IPS-20b (cell line): ENCODE measurements at regions not wholly inside any gene's neighbourhood (a gene's known extent, or its start where the extent isn't known, plus 50 kb on each side); places are given as distances from the start of the nearest gene placed in this dataset.
"Not testable (repeated sequence)": the region's sequence is repeated elsewhere in the genome, so short reads cannot be mapped to it uniquely, and the experiment has no call there.

Source experiments
- H3K27ac ChIP-seq: one replicate; pipeline ENCODE4 v1.5.1; 2013; ENCODE audit warnings: low read length
- H3K27me3 ChIP-seq: 2 replicates; pipeline ENCODE4 v1.6.1; 2013; ENCODE audit warnings: mild to moderate bottlenecking, low read length, inconsistent platforms; ENCODE audit not compliant: insufficient read depth
- H3K36me3 ChIP-seq: 2 replicates; pipeline ENCODE4 v1.6.1; 2013; ENCODE audit warnings: low read depth, mild to moderate bottlenecking, inconsistent platforms, low read length, moderate library complexity; ENCODE audit not compliant: insufficient read depth
- H3K4me1 ChIP-seq: 2 replicates; pipeline ENCODE4 v1.6.1; 2013; ENCODE audit warnings: mild to moderate bottlenecking, control low read depth, inconsistent platforms, low read length, moderate library complexity; ENCODE audit not compliant: insufficient read depth
- H3K4me3 ChIP-seq: 2 replicates; pipeline ENCODE4 v1.5.1; 2013; ENCODE audit warnings: mild to moderate bottlenecking, low read length, inconsistent platforms
- H3K9ac ChIP-seq: 2 replicates; pipeline ENCODE4 v1.6.1; 2013; ENCODE audit warnings: low read depth, mild to moderate bottlenecking, inconsistent platforms, low read length, moderate library complexity
- H3K9me3 ChIP-seq: 2 replicates; pipeline ENCODE4 v1.6.1; 2013; ENCODE audit warnings: mild to moderate bottlenecking, low read depth, low read length, inconsistent platforms; ENCODE audit not compliant: insufficient read depth

DNA sequence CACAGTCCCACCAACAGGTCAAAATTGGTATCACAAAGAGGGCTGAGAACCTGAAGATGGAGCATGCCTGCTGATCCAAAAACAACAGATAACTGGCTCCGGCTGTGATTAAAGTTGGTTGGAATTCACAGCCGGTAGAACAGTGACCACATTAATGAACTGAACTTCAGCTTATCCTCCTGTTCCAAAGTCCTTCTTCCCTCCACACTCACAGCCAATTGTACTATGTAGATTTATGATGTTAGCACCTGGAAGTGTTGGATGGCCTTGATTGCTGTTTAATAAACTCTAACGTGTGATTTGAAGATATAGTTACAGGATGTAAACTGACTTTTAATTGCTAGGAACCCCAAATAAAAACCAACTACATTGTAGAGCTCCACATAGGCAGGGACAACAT, 367.3 kb upstream of the FRG2C start:
- no peaks in the 10 kb centered on the region for H3K36me3 ChIP-seq
- no peak overlapping the region for H3K4me3 ChIP-seq
- H3K27me3 ChIP-seq: no peaks in the 10 kb centered on the region
- H3K27ac ChIP-seq: no peak overlapping the region
- H3K4me1 ChIP-seq: no peaks in the 10 kb centered on the region
- no peak overlapping the region for H3K9ac ChIP-seq
- H3K9me3 ChIP-seq: no peaks in the 10 kb centered on the region

GRCh38 chr3:75300606-75301005, 363.5 kb upstream of the FRG2C start:
- Histone ChIP-seq H3K36me3 (no peaks in the 10 kb centered on the region), H3K9me3 (no peaks in the 10 kb centered on the region), H3K4me3 (no peak overlapping the region), H3K27ac (no peak overlapping the region), H3K4me1 (no peaks in the 10 kb centered on the region), H3K9ac (no peak overlapping the region), H3K27me3 (no peaks in the 10 kb centered on the region)

- not testable (repeated sequence) for H3K4me3 ChIP-seq, H3K4me1 ChIP-seq, H3K36me3 ChIP-seq, H3K9ac ChIP-seq, H3K27me3 ChIP-seq, H3K27ac ChIP-seq, H3K9me3 ChIP-seq
Observed at GRCh38 chr3:75301050-75301449, 363.1 kb upstream of the FRG2C start.

- no peaks in the 10 kb centered on the region for H3K4me1 ChIP-seq
- no peaks in the 10 kb centered on the region for H3K27me3 ChIP-seq
- no peak overlapping the region for H3K27ac ChIP-seq
- no peaks in the 10 kb centered on the region for H3K9me3 ChIP-seq
- H3K9ac ChIP-seq: no peak overlapping the region
- H3K36me3 ChIP-seq: no peaks in the 10 kb centered on the region
- no peak overlapping the region for H3K4me3 ChIP-seq
Observed at GRCh38 chr3:75303741-75304140, 360.4 kb upstream of the FRG2C start.

- Histone ChIP-seq H3K9ac (no peak overlapping the region), H3K27me3 (no peaks in the 10 kb centered on the region), H3K4me3 (no peak overlapping the region), H3K27ac (no peak overlapping the region), H3K9me3 (no peaks in the 10 kb centered on the region), H3K4me1 (no peaks in the 10 kb centered on the region), H3K36me3 (no peaks in the 10 kb centered on the region)
Observed at GRCh38 chr3:75305901-75306300, 358.2 kb upstream of the FRG2C start.

- not testable (repeated sequence) for H3K9me3 ChIP-seq, H3K27ac ChIP-seq, H3K36me3 ChIP-seq, H3K27me3 ChIP-seq, H3K4me3 ChIP-seq, H3K4me1 ChIP-seq, H3K9ac ChIP-seq
Observed at GRCh38 chr3:75311306-75311705, 352.8 kb upstream of the FRG2C start.

GRCh38 chr3:75312469-75312868, 351.7 kb upstream of the FRG2C start:
- H3K27ac ChIP-seq, H3K36me3 ChIP-seq, H3K9me3 ChIP-seq, H3K27me3 ChIP-seq, H3K4me1 ChIP-seq, H3K4me3 ChIP-seq, H3K9ac ChIP-seq: not testable (repeated sequence)

DNA sequence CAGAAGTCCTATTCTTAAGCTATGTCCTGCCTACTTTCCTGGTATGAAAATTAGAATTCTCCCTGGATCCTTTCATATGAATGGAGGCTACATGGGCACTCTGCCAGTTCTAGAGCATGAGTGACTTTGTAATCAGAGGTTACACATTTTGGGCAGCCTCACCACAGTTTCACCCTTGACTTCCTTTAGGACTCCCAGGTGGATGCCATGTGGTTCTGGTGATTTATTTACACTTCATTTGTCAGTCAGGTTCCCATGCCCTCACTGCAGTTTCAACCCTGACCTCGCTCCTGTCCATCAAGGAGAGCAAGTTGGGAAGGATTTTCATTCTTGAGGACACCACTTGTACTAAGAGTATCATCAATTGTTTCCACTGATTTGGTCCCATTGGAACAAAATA, 344.4 kb upstream of the FRG2C start:
- H3K9me3 ChIP-seq, H3K4me1 ChIP-seq, H3K36me3 ChIP-seq, H3K4me3 ChIP-seq, H3K9ac ChIP-seq, H3K27me3 ChIP-seq, H3K27ac ChIP-seq: not testable (repeated sequence)

GRCh38 chr3:75320369-75320768, 343.8 kb upstream of the FRG2C start:
- Histone ChIP-seq H3K27me3 (no peaks in the 10 kb centered on the region), H3K9me3 (no peaks in the 10 kb centered on the region), H3K27ac (no peak overlapping the region), H3K9ac (no peak overlapping the region), H3K4me3 (no peak overlapping the region), H3K4me1 (0 out of 2 replicates have a peak, but pooled peaks cover 3% of the 10 kb centered on the region), H3K36me3 (no peaks in the 10 kb centered on the region)

- Histone ChIP-seq H3K27ac (no peak overlapping the region), H3K9me3 (no peaks in the 10 kb centered on the region), H3K9ac (no peak overlapping the region), H3K27me3 (no peaks in the 10 kb centered on the region), H3K4me1 (0 out of 2 replicates have a peak, but pooled peaks cover 3% of the 10 kb centered on the region), H3K36me3 (no peaks in the 10 kb centered on the region), H3K4me3 (no peak overlapping the region)
Observed at GRCh38 chr3:75321060-75321459, 343.1 kb upstream of the FRG2C start.

DNA sequence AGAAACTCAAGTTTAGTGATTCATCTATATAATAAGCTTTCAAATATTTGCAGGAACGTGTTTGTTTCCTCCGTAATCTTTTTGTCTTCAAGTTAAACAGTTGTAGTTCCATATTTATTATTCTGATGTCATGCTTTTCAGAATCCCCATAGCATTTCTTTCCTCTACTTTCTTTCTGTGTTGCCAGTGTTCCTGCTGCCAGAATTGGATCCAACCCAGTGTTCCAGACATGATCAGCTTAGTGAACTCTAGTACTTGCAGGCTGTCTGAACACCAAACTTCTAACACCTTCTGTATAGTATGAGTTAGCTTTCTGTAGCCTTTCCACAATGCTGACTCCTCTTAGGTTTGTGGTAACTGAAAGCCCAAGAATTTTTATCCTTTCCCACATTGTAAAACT, 340.2 kb upstream of the FRG2C start:
- H3K4me1 ChIP-seq, H3K36me3 ChIP-seq, H3K27me3 ChIP-seq, H3K27ac ChIP-seq, H3K9me3 ChIP-seq, H3K9ac ChIP-seq, H3K4me3 ChIP-seq: not testable (repeated sequence)

DNA sequence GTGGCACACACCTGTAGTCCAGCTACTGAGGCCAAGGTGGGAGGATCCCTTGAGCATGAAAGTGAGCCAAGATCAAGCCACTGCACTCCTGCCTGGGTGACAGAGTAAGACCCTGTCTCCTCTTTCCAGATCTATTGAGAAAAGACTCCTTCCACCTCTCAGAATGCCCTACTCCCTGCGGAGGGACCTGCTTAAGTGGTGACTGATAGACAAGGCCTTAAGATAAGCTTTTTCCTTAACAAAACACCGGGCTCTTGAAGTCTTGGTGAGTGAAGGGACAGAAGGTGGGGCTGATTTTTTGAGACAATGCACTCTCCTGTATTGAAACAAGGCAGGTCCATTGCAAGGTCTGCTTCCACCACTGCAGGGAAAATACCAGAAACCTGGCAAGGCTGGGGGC, 338.4 kb upstream of the FRG2C start:
- H3K9me3 ChIP-seq: no peaks in the 10 kb centered on the region
- no peak overlapping the region for H3K9ac ChIP-seq
- H3K27ac ChIP-seq: no peak overlapping the region
- H3K27me3 ChIP-seq: no peaks in the 10 kb centered on the region; the same call in 1 of the 2 replicates
- no peaks in the 10 kb centered on the region for H3K36me3 ChIP-seq
- H3K4me3 ChIP-seq: no peak overlapping the region
- peaks cover 2% of the 10 kb centered on the region; the same call in 1 of the 2 replicates for H3K4me1 ChIP-seq

- Histone ChIP-seq H3K9me3 (no peaks in the 10 kb centered on the region), H3K27ac (no peak overlapping the region), H3K4me3 (no peak overlapping the region), H3K27me3 (no peaks in the 10 kb centered on the region; the same call in 1 of the 2 replicates), H3K4me1 (no peaks in the 10 kb centered on the region; the same call in 1 of the 2 replicates), H3K36me3 (no peaks in the 10 kb centered on the region), H3K9ac (no peak overlapping the region)
Observed at GRCh38 chr3:75327453-75327852, 336.7 kb upstream of the FRG2C start.
